ENCODE measurements at regions not wholly inside any gene's neighbourhood (a gene's known extent, or its start where the extent isn't known, plus 50 kb on each side); places are given as distances from the start of the nearest gene placed in this dataset.

- Histone ChIP-seq H3K36me3 (ENCODE audit: insufficient read depth, low read length) (no peaks in the 10 kb centered on the region), H3K4me3 (ENCODE audit: low read length, poor library complexity, severe bottlenecking) (no peak overlapping the region), H3F3A (ENCODE audit: low read depth) (no peaks in the 10 kb centered on the region), H3K9me2 (replicated peaks; ENCODE audit: low read depth, low read length) (no peaks in the 10 kb centered on the region), H2AFZ (ENCODE audit: low read length) (no peak overlapping the region), H3K27me3 (ENCODE audit: insufficient read depth, low read length, poor library complexity, severe bottlenecking) (no peaks in the 10 kb centered on the region), H3K4me1 (ENCODE audit: insufficient read depth, low read length, poor library complexity, severe bottlenecking) (no peaks in the 10 kb centered on the region), H3K79me2 (ENCODE audit: insufficient read depth, low read length) (no peaks in the 10 kb centered on the region), H3K9me3 (ENCODE audit: insufficient read depth, low read depth, low read length) (no peaks in the 10 kb centered on the region), H4K20me1 (ENCODE audit: insufficient read depth, low read length, poor library complexity, severe bottlenecking) (no peaks in the 10 kb centered on the region), H3K4me2 (ENCODE audit: low read depth, low read length, poor library complexity, severe bottlenecking) (no peak overlapping the region), H3K9ac (ENCODE audit: low read depth, low read length, poor library complexity, severe bottlenecking) (no peak overlapping the region)
- TF ChIP-seq CTCF (conservative IDR thresholded peaks at IDR 0.05; ENCODE audit: low read length) (no peak), EZH2phosphoT487 (IDR thresholded peaks at IDR 0.05; ENCODE audit: borderline replicate concordance) (no peak)
These were observed 155.6 kb upstream of the SEMA3C start for GRCh38 chr7:81074406-81074805.

GRCh38 chr7:81073931-81074251 lies 155.0 kb upstream of the SEMA3C start:
- no peaks in the 10 kb centered on the region for H3K9me3 ChIP-seq (ENCODE audit: insufficient read depth, low read depth, low read length)
- no peaks in the 10 kb centered on the region for H3F3A ChIP-seq (ENCODE audit: low read depth)
- H3K9me2 ChIP-seq (replicated peaks; ENCODE audit: low read depth, low read length) = no peaks in the 10 kb centered on the region
- no peaks in the 10 kb centered on the region for H4K20me1 ChIP-seq (ENCODE audit: insufficient read depth, low read length, poor library complexity, severe bottlenecking)
- H3K4me2 ChIP-seq (ENCODE audit: low read depth, low read length, poor library complexity, severe bottlenecking) = no peak overlapping the region
- TF ChIP-seq CTCF (conservative IDR thresholded peaks at IDR 0.05; ENCODE audit: low read length) (no peak), EZH2phosphoT487 (IDR thresholded peaks at IDR 0.05; ENCODE audit: borderline replicate concordance) (no peak)
- H3K27me3 ChIP-seq (ENCODE audit: insufficient read depth, low read length, poor library complexity, severe bottlenecking) = no peaks in the 10 kb centered on the region
- H3K36me3 ChIP-seq (ENCODE audit: insufficient read depth, low read length) = no peaks in the 10 kb centered on the region
- no peak overlapping the region for H2AFZ ChIP-seq (ENCODE audit: low read length)
- H3K79me2 ChIP-seq (ENCODE audit: insufficient read depth, low read length) = no peaks in the 10 kb centered on the region
- H3K4me3 ChIP-seq (ENCODE audit: low read length, poor library complexity, severe bottlenecking) = no peak overlapping the region
- no peaks in the 10 kb centered on the region for H3K4me1 ChIP-seq (ENCODE audit: insufficient read depth, low read length, poor library complexity, severe bottlenecking)
- no peak overlapping the region for H3K9ac ChIP-seq (ENCODE audit: low read depth, low read length, poor library complexity, severe bottlenecking)

GRCh38 chr7:81070956-81071355 lies 152.1 kb upstream of the SEMA3C start:
- H3F3A ChIP-seq (ENCODE audit: low read depth) = no peaks in the 10 kb centered on the region
- no peak for TF ChIP-seq EZH2phosphoT487 (IDR thresholded peaks at IDR 0.05; ENCODE audit: borderline replicate concordance)
- no peak for TF ChIP-seq CTCF (conservative IDR thresholded peaks at IDR 0.05; ENCODE audit: low read length)
- H3K4me2 ChIP-seq (ENCODE audit: low read depth, low read length, poor library complexity, severe bottlenecking) = no peak overlapping the region
- H3K36me3 ChIP-seq (ENCODE audit: insufficient read depth, low read length) = no peaks in the 10 kb centered on the region
- H3K4me1 ChIP-seq (ENCODE audit: insufficient read depth, low read length, poor library complexity, severe bottlenecking) = no peaks in the 10 kb centered on the region
- H3K9me2 ChIP-seq (replicated peaks; ENCODE audit: low read depth, low read length) = no peaks in the 10 kb centered on the region
- H3K4me3 ChIP-seq (ENCODE audit: low read length, poor library complexity, severe bottlenecking) = no peak overlapping the region
- no peaks in the 10 kb centered on the region for H3K27me3 ChIP-seq (ENCODE audit: insufficient read depth, low read length, poor library complexity, severe bottlenecking)
- no peaks in the 10 kb centered on the region for H4K20me1 ChIP-seq (ENCODE audit: insufficient read depth, low read length, poor library complexity, severe bottlenecking)
- no peak overlapping the region for H3K9ac ChIP-seq (ENCODE audit: low read depth, low read length, poor library complexity, severe bottlenecking)
- H3K79me2 ChIP-seq (ENCODE audit: insufficient read depth, low read length) = no peaks in the 10 kb centered on the region
- H3K9me3 ChIP-seq (ENCODE audit: insufficient read depth, low read depth, low read length) = no peaks in the 10 kb centered on the region
- no peak overlapping the region for H2AFZ ChIP-seq (ENCODE audit: low read length)
